Trophoblast cell (in vitro differentiated cells and primary cell): ENCODE measurements at regions not wholly inside any gene's neighbourhood (a gene's known extent, or its start where the extent isn't known, plus 50 kb on each side); places are given as distances from the start of the nearest gene placed in this dataset.

Experiments used
- DNase-seq, 2 donors: peaks; one replicate each; pipeline ENCODE4 v3.0.0-alpha.2; 2016
- H2AFZ ChIP-seq: 2 replicates; pipeline ENCODE4 v1.6.1; 2013; ENCODE audit warnings: low read length, moderate library complexity, mild to moderate bottlenecking; ENCODE audit not compliant: insufficient read depth, poor library complexity
- H2AK5ac ChIP-seq: 2 replicates; pipeline ENCODE4 v1.6.1; 2013; ENCODE audit warnings: mild to moderate bottlenecking, low read length
- H2BK120ac ChIP-seq: 2 replicates; pipeline ENCODE4 v1.6.1; 2013; ENCODE audit warnings: low read length, mild to moderate bottlenecking, moderate library complexity; ENCODE audit not compliant: insufficient read depth, poor library complexity
- H2BK12ac ChIP-seq: 2 replicates; pipeline ENCODE4 v1.6.1; 2013; ENCODE audit warnings: mild to moderate bottlenecking, low read length, moderate library complexity
- H2BK5ac ChIP-seq: 2 replicates; pipeline ENCODE4 v1.6.1; 2013; ENCODE audit warnings: low read length, low read depth, moderate library complexity, mild to moderate bottlenecking; ENCODE audit not compliant: poor library complexity
- H3K14ac ChIP-seq: 2 replicates; pipeline ENCODE4 v1.6.1; 2013; ENCODE audit warnings: mild to moderate bottlenecking, low read length
- H3K18ac ChIP-seq: 2 replicates; pipeline ENCODE4 v1.6.1; 2013; ENCODE audit warnings: mild to moderate bottlenecking, low read length
- H3K23ac ChIP-seq: 2 replicates; pipeline ENCODE4 v1.6.1; 2013; ENCODE audit warnings: low read length
- H3K27ac ChIP-seq: 2 replicates; pipeline ENCODE4 v1.5.1; 2013; ENCODE audit warnings: low read depth, mild to moderate bottlenecking, inconsistent platforms, low read length, moderate library complexity
- H3K27me3 ChIP-seq: 2 replicates; pipeline ENCODE4 v1.6.1; 2013; ENCODE audit warnings: inconsistent platforms, mild to moderate bottlenecking, low read length, moderate library complexity; ENCODE audit not compliant: insufficient read depth
- H3K36me3 ChIP-seq, 2 experiments: 1 replicate in 1 of 2; 2 replicates in 1 of 2; pipeline ENCODE4 v1.6.1; 2013; ENCODE audit warnings: low read length in 2 of 2, mild to moderate bottlenecking in 2 of 2, moderate library complexity in 1 of 2; ENCODE audit not compliant: insufficient read depth in 2 of 2, control insufficient read depth in 1 of 2
- H3K4ac ChIP-seq: 2 replicates; pipeline ENCODE4 v1.6.1; 2013; ENCODE audit warnings: low read depth, mild to moderate bottlenecking, low read length, moderate library complexity
- H3K4me1 ChIP-seq, 2 experiments: 1 replicate in 1 of 2; 2 replicates in 1 of 2; pipeline ENCODE4 v1.6.1; 2013; ENCODE audit warnings: low read length in 2 of 2, mild to moderate bottlenecking in 2 of 2, moderate library complexity in 1 of 2; ENCODE audit not compliant: insufficient read depth in 2 of 2, control insufficient read depth in 1 of 2
- H3K4me2 ChIP-seq: 2 replicates; pipeline ENCODE4 v1.6.1; 2013; ENCODE audit warnings: inconsistent platforms, mild to moderate bottlenecking, low read length, moderate library complexity
- H3K4me3 ChIP-seq: 2 replicates; pipeline ENCODE4 v1.5.1; 2013; ENCODE audit warnings: mild to moderate bottlenecking, low read depth, low read length, inconsistent platforms
- H3K79me1 ChIP-seq: one replicate; pipeline ENCODE4 v1.6.1; 2013; ENCODE audit warnings: low read length
- H3K79me2 ChIP-seq: 2 replicates; pipeline ENCODE4 v1.6.1; 2013; ENCODE audit warnings: low read length, mild to moderate bottlenecking; ENCODE audit not compliant: control insufficient read depth, insufficient read depth, poor library complexity
- H3K9ac ChIP-seq: 2 replicates; pipeline ENCODE4 v1.6.1; 2013; ENCODE audit warnings: mild to moderate bottlenecking, low read length
- H3K9me3 ChIP-seq: 2 replicates; pipeline ENCODE4 v1.6.1; 2013; ENCODE audit warnings: low read depth, mild to moderate bottlenecking, control low read depth, inconsistent platforms, low read length; ENCODE audit not compliant: insufficient read depth
- H4K12ac ChIP-seq: 2 replicates; pipeline ENCODE4 v1.6.1; 2013; ENCODE audit warnings: low read depth, mild to moderate bottlenecking, low read length, moderate library complexity
- H4K8ac ChIP-seq: 2 replicates; pipeline ENCODE4 v1.6.1; 2013; ENCODE audit warnings: low read depth, mild to moderate bottlenecking, low read length, moderate library complexity
- H4K91ac ChIP-seq: one replicate; pipeline ENCODE4 v1.6.1; 2013; ENCODE audit warnings: low read depth, mild to moderate bottlenecking, low read length, moderate library complexity
- WGBS: extraction: QIAGEN DNeasy Blood & Tissue Kit; methylation state at CpG from one replicate; pipeline ENCODE4 v1.1.7; 2013; ENCODE audit warnings: missing lambda C conversion rate; ENCODE audit not compliant: insufficient read length, insufficient coverage; ENCODE audit errors: extremely low coverage; 5-methylcytosine and 5-hydroxymethylcytosine counted together

- no peak overlapping the region for H2BK120ac ChIP-seq
- no peak overlapping the region for H3K4me2 ChIP-seq
- no peak overlapping the region for H3K27ac ChIP-seq
- H3K4me1 ChIP-seq = peaks cover 0 to 3% of the 10 kb centered on the region in 2 experiments
- no peaks in the 10 kb centered on the region for H3K27me3 ChIP-seq
- H3K14ac ChIP-seq = no peak overlapping the region
- no CpG with 5 or more reads among the region's 3 CpGs for WGBS
- H3K79me1 ChIP-seq = no peaks in the 10 kb centered on the region
- no peak overlapping the region for H3K23ac ChIP-seq
- H3K4ac ChIP-seq = no peak overlapping the region
- no peak for DNase-seq
- H4K8ac ChIP-seq = no peak overlapping the region
- no peaks in the 10 kb centered on the region for H3K79me2 ChIP-seq
- H3K9ac ChIP-seq = no peak overlapping the region
- no peak overlapping the region for H2BK5ac ChIP-seq
- no peaks in the 10 kb centered on the region for H3K9me3 ChIP-seq
- H2AFZ ChIP-seq = no peak overlapping the region
- no peak overlapping the region for H4K12ac ChIP-seq
- H3K18ac ChIP-seq = no peak overlapping the region
- no peak overlapping the region for H3K4me3 ChIP-seq
- no peak overlapping the region for H4K91ac ChIP-seq
- no peaks in the 10 kb centered on the region for H3K36me3 ChIP-seq
- H2BK12ac ChIP-seq = no peak overlapping the region
- H2AK5ac ChIP-seq = no peak overlapping the region
Measured at GRCh38 chr7:35521941-35522340, 173.0 kb downstream of the HERPUD2 start.

- Histone ChIP-seq H3K4me2 (no peak overlapping the region), H3K36me3 (no peaks in the 10 kb centered on the region), H3K9me3 (no peaks in the 10 kb centered on the region), H3K27ac (no peak overlapping the region), H2AFZ (no peak overlapping the region), H2BK120ac (no peak overlapping the region), H3K18ac (no peak overlapping the region), H3K14ac (no peak overlapping the region), H4K12ac (no peak overlapping the region), H3K79me2 (no peaks in the 10 kb centered on the region), H3K27me3 (no peaks in the 10 kb centered on the region), H3K23ac (no peak overlapping the region), H3K79me1 (no peaks in the 10 kb centered on the region), H2BK5ac (no peak overlapping the region), H4K91ac (no peak overlapping the region), H3K4ac (no peak overlapping the region), H2AK5ac (no peak overlapping the region), H2BK12ac (no peak overlapping the region), H3K4me1 (peaks cover 0 to 3% of the 10 kb centered on the region in 2 experiments), H4K8ac (no peak overlapping the region), H3K4me3 (no peak overlapping the region), H3K9ac (no peak overlapping the region)
- no peak for DNase-seq
- WGBS = no CpG with 5 or more reads among the region's 5 CpGs
Measured at GRCh38 chr7:35520810-35521625, 173.9 kb downstream of the HERPUD2 start.

GRCh38 chr7:35519971-35520809 is 174.7 kb downstream of the HERPUD2 start:
- H3K14ac ChIP-seq = no peak overlapping the region
- H2BK120ac ChIP-seq = no peak overlapping the region
- H3K27me3 ChIP-seq = no peaks in the 10 kb centered on the region
- H3K4ac ChIP-seq = no peak overlapping the region
- H4K8ac ChIP-seq = no peak overlapping the region
- no peaks in the 10 kb centered on the region for H3K9me3 ChIP-seq
- no peaks in the 10 kb centered on the region for H3K36me3 ChIP-seq
- H4K91ac ChIP-seq = no peak overlapping the region
- no peak overlapping the region for H4K12ac ChIP-seq
- H3K18ac ChIP-seq = no peak overlapping the region
- WGBS = no CpG with 5 or more reads among the region's 14 CpGs
- H2BK5ac ChIP-seq = no peak overlapping the region
- H3K4me3 ChIP-seq = no peak overlapping the region
- peak; percentile 58 to 86 for DNase-seq
- no peak overlapping the region for H3K4me2 ChIP-seq
- H2AK5ac ChIP-seq = no peak overlapping the region
- no peak overlapping the region for H3K23ac ChIP-seq
- H3K9ac ChIP-seq = no peak overlapping the region
- no peaks in the 10 kb centered on the region for H3K79me1 ChIP-seq
- no peak overlapping the region for H2AFZ ChIP-seq
- no peak overlapping the region for H3K27ac ChIP-seq
- no peaks in the 10 kb centered on the region for H3K79me2 ChIP-seq
- H3K4me1 ChIP-seq = peaks cover 0 to 3% of the 10 kb centered on the region in 2 experiments
- no peak overlapping the region for H2BK12ac ChIP-seq

- H3K9me3 ChIP-seq = no peaks in the 10 kb centered on the region
- no peak overlapping the region for H3K9ac ChIP-seq
- H3K27me3 ChIP-seq = no peaks in the 10 kb centered on the region
- H3K23ac ChIP-seq = no peak overlapping the region
- peak overlapping the region; percentile 72 for H3K18ac ChIP-seq
- H2AK5ac ChIP-seq = no peak overlapping the region
- H3K4me1 ChIP-seq = peaks cover 0 to 3% of the 10 kb centered on the region in 2 experiments
- H2BK5ac ChIP-seq = no peak overlapping the region
- H3K4me3 ChIP-seq = no peak overlapping the region
- H3K79me1 ChIP-seq = no peaks in the 10 kb centered on the region
- H3K27ac ChIP-seq = no peak overlapping the region
- H2BK120ac ChIP-seq = peak overlapping the region; percentile 46
- H3K79me2 ChIP-seq = no peaks in the 10 kb centered on the region
- peak overlapping the region; percentile 14 for H3K4ac ChIP-seq
- H4K12ac ChIP-seq = no peak overlapping the region
- H2AFZ ChIP-seq = no peak overlapping the region
- H4K8ac ChIP-seq = no peak overlapping the region
- H3K36me3 ChIP-seq = no peaks in the 10 kb centered on the region
- H4K91ac ChIP-seq = peak overlapping the region; percentile 70
- no peak overlapping the region for H3K4me2 ChIP-seq
- no CpG with 5 or more reads among the region's 3 CpGs for WGBS
- DNase-seq = no peak
- H2BK12ac ChIP-seq = no peak overlapping the region
- no peak overlapping the region for H3K14ac ChIP-seq
Measured at GRCh38 chr7:35518767-35519166, 176.2 kb downstream of the HERPUD2 start.
